Naive thymus-derived CD8-positive, alpha-beta T cell (primary cell): ENCODE measurements at regions not wholly inside any gene's neighbourhood (a gene's known extent, or its start where the extent isn't known, plus 50 kb on each side); places are given as distances from the start of the nearest gene placed in this dataset.

Experiments
- ATAC-seq, 2 donors: fragments of 150-1000 bp; cut with Tn5 transposase in 1 of 2; sonication (Bioruptor Pico), chemical (Tn5 transposase) in 1 of 2; 1 replicate in 1 of 2; 2 replicates in 1 of 2; pipeline ENCODE4 v1.10.0; 2021; ENCODE audit warnings: mild to moderate bottlenecking in 2 of 2, moderate library complexity in 2 of 2
- POLR2A ChIA-PET: fragments of 350-600 bp; sonication (Branson Sonifier 250); formaldehyde crosslinking; loops from one replicate; lab custom pipeline; 2021; ENCODE audit warnings: antibody characterized with exemption; lab: Charles Lee
- DNase-seq, 10 donors: peaks; one replicate each; pipeline versions ENCODE4 v3.0.0 to v3.0.0-alpha.2; 2020 to 2022
- H3K27ac Mint-ChIP-seq, 10 donors: one replicate each; pipeline ENCODE4 v1.8.0; 2020 to 2022; ENCODE audit warnings: mild to moderate bottlenecking in 10 of 10, mixed read lengths in 10 of 10, moderate library complexity in 4 of 10, inconsistent platforms in 1 of 10
- H3K27me3 Mint-ChIP-seq, 5 donors: one replicate each; pipeline ENCODE4 v1.8.0; 2021 to 2022; ENCODE audit warnings: mixed read lengths in 5 of 5
- H3K36me3 Mint-ChIP-seq, 3 donors: one replicate each; pipeline ENCODE4 v1.8.0; 2020 to 2022; ENCODE audit warnings: mixed read lengths in 3 of 3, mild to moderate bottlenecking in 2 of 3, inconsistent platforms in 1 of 3
- H3K4me1 Mint-ChIP-seq, 4 donors: one replicate each; pipeline ENCODE4 v1.8.0; 2021 to 2022; ENCODE audit warnings: mixed read lengths in 4 of 4
- H3K4me3 Mint-ChIP-seq, 10 donors: one replicate each; pipeline ENCODE4 v1.8.0; 2020 to 2022; ENCODE audit warnings: mild to moderate bottlenecking in 10 of 10, mixed read lengths in 10 of 10, moderate library complexity in 6 of 10, inconsistent platforms in 1 of 10
- H3K9me3 Mint-ChIP-seq, 9 donors: one replicate each; pipeline ENCODE4 v1.8.0; 2020 to 2022; ENCODE audit warnings: mixed read lengths in 9 of 9, mild to moderate bottlenecking in 3 of 9, inconsistent platforms in 1 of 9, moderate library complexity in 1 of 9

DNA sequence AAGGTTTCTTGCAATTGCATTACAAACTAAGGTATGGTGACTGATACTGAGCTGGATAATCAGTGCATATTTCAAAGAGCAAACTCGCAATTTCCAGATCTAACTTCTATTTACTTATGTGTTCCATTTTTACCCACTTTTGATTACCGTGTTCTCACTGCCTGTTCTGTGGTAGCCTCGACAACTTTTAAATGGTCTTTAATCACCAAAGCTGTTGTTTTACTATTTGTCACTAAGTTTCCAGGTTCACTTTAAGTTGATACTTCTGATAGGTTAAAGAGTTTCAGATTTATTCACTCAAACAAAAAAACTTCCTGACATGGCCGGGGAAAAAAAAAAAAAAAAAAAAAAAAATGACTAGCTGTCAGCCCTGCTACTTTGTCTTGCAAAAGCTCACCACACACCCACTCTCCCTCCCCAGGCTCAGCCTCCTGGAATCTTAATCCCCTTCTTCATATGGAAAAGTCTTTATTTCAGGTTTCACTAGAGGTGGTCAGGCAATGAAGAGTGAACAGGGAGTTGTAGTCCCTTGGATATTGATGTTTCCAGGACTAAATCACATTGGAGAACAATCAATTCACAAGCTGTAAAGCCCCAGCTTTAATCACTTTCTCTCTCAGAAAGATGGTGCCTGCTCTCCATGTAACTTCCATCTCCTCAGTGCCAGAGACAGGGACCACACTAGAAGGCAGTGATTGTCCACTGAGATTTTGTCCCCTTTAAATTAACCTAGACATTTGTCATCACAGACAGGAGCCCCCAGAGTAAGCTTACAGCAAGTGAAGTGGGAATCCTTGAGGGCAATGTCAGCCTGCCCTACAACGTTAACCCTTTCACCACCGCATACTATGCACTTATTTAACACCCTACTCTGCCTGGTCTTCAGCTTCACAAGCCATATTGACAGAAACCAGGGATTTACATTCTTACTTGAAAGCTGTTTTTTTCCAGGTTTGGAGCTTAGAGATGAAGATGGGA, 749.1 kb upstream of the SORCS1 start:
- no peak for DNase-seq
- peaks cover 7 to 23% (median 20%) of the 10 kb centered on the region in 5 donors for H3K27me3 Mint-ChIP-seq
- H3K4me1 Mint-ChIP-seq, result no peaks in the 10 kb centered on the region
- POLR2A ChIA-PET, result no interaction called here
- no peak for ATAC-seq
- H3K4me3 Mint-ChIP-seq, result no peak overlapping the region
- H3K9me3 Mint-ChIP-seq, result peaks cover 4 to 12% (median 7%) of the 10 kb centered on the region in 9 donors
- H3K27ac Mint-ChIP-seq, result no peak overlapping the region
- no peaks in the 10 kb centered on the region for H3K36me3 Mint-ChIP-seq

DNA sequence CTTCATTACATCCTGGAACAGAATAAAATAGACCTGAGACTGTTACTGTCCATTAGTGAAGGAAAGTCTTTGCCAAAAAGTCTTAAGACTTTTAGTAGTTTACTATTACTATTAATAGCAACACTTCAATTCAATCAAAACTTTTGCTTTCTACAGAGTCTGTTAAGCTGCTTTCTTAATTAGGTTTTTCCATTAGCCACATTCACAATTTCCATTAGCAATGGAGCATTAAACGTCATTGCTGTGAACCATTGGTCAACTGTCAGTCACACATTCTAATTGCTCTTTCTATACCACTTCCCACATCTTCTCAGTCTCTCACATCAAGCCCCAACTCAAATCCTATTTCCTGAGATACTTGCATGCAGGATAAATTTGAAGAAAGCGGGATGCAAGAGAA, 736.6 kb upstream of the SORCS1 start:
- DNase-seq (no peak), ATAC-seq (no peak)
- Mint-ChIP-seq H3K36me3 (no peaks in the 10 kb centered on the region), H3K27me3 (no peaks in the 10 kb centered on the region), H3K27ac (no peak overlapping the region), H3K9me3 (peaks cover 0 to 19% (median 5%) of the 10 kb centered on the region in 9 donors), H3K4me1 (no peaks in the 10 kb centered on the region), H3K4me3 (no peak overlapping the region)
- POLR2A ChIA-PET, result no interaction called here

DNA sequence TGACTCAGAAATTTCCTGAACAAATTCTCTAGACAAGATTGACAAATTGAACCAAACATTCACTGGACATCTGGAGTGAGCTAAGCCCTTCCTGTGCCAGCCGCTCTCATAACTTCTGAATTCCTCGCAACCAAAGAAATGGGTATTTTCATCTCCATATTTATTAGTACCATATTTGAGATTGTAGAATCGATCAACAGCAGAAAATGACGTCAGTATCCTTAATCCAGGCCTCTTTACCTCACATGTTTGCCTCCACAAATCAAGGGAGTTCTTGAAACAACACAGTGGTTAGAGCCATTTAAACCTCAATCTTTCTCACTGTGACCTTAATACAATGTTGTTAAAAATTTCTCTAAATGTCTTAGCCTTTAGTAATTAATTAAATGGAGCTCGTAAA, 735.6 kb upstream of the SORCS1 start:
- Mint-ChIP-seq H3K4me1 (no peaks in the 10 kb centered on the region), H3K9me3 (peaks cover 0 to 19% (median 5%) of the 10 kb centered on the region in 9 donors), H3K27ac (no peak overlapping the region), H3K4me3 (no peak overlapping the region), H3K36me3 (no peaks in the 10 kb centered on the region), H3K27me3 (no peaks in the 10 kb centered on the region)
- no peak for DNase-seq
- POLR2A ChIA-PET, result no interaction called here
- no peak for ATAC-seq

DNA sequence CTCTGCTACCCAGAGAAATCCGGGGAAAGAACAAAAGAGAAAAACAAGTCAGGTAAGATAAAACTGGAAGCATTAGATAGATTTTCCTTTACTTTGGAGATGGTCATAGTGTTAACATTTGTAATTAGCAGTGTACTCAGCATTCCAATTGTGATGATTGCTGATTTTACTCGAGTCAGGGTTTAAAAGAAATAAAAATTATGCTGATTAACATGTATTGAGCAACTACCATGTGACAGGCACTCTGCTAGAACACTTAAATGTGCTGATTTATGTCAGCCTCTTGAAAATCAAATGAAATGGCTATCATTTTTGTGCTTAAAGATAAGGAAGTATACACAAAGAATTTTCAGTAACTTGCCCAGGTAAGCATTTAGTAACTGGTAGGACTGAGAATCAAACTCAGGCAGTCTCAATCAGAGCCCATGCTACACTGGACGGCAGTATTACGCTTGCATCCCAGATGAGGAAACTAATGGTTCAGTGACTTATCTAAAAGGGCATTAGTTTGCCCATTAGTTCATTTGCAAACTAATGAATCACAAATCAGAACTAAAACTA, 735.1 kb upstream of the SORCS1 start:
- Mint-ChIP-seq H3K4me3 (no peak overlapping the region), H3K4me1 (no peaks in the 10 kb centered on the region), H3K27ac (no peak overlapping the region), H3K9me3 (peaks cover 0 to 19% (median 5%) of the 10 kb centered on the region in 9 donors), H3K27me3 (no peaks in the 10 kb centered on the region), H3K36me3 (no peaks in the 10 kb centered on the region)
- no peak for ATAC-seq
- POLR2A ChIA-PET, result no interaction called here
- no peak for DNase-seq

DNA sequence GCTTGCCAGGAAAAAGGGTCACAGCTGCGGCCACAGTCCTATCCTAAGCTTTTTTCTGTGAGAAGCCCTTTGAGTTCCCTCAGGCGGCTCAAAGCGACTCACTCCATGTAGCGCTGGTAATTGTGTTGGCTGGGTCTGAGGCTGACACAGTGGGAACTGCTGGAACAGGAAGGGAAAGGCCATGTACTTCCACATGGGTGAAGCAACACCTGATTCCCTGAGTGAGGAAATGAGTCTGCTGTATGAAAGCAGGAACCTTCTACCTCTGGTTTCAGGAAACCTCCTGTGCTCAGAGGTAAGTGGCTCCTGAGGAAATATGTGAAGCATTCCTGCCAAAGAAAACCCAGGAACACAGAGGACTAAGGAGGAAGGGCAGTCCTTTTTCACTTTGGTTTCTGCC, 734.6 kb upstream of the SORCS1 start:
- Mint-ChIP-seq H3K27ac (no peak overlapping the region), H3K36me3 (no peaks in the 10 kb centered on the region), H3K4me1 (no peaks in the 10 kb centered on the region), H3K4me3 (no peak overlapping the region), H3K9me3 (peaks cover 0 to 14% (median 4%) of the 10 kb centered on the region in 9 donors), H3K27me3 (no peaks in the 10 kb centered on the region)
- POLR2A ChIA-PET, result no interaction called here
- DNase-seq (no peak), ATAC-seq (no peak)

DNA sequence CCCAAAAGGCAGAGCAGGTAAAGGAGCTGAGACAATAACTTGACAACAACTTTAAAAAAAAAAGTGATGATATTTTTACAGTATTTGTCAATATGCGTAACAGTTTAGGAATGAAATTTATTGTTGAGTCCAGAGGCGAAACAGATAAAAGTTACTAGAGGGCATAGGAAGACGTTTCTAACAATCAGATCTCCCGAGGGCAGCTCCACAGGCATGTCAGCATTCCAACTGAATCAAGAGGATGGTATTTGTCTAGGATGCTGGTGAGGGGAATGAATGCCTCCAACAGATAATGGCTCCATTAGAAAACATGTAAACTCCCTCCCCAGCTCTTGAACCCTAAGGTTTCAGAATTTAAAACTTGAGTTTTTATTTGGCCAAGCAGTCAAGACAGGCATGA, 733.9 kb upstream of the SORCS1 start:
- no peak overlapping the region for H3K4me3 Mint-ChIP-seq
- ATAC-seq, result no peak
- POLR2A ChIA-PET, result no interaction called here
- no peaks in the 10 kb centered on the region for H3K36me3 Mint-ChIP-seq
- H3K27me3 Mint-ChIP-seq, result no peaks in the 10 kb centered on the region
- no peak for DNase-seq
- peaks cover 0 to 14% (median 5%) of the 10 kb centered on the region in 9 donors for H3K9me3 Mint-ChIP-seq
- no peaks in the 10 kb centered on the region for H3K4me1 Mint-ChIP-seq
- no peak overlapping the region for H3K27ac Mint-ChIP-seq

DNA sequence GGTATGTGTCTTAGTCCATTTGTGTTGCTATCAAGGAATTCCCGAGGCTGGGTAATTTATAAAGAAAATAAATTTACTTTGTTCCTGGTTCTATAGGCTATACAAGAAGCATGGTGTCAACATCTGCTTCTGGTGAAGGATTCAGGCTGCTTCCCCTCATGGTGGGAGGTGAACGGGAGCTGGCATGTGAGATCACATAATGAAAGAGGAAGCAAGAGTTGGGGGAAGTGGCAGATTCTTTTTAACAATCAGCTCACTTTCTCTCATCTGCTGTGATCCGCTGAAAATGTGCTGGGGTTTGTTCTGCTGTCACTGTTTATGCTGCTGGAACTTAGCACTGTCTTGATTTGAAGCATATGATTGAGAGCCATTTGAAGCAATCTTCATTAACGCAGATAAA, 730.0 kb upstream of the SORCS1 start:
- H3K27me3 Mint-ChIP-seq, result no peaks in the 10 kb centered on the region

DNA sequence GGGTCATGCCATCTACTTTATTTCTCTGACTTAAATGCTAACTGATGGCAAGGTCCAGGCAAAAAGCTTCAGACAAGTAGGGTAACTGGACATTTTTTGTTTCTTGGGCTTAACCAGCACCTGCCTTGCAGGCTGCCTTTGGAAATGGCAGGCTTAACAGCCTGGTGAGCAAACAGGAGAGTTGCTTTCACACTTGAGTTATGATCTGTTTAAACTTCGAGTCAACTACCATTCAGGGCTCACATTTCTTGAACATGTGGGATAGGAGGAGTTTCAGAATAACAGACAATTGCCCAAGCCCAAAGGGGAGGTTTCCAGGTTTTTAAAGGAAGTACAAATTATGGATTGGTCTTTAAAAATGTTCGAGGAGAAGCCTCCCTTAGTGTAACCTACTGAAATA, 724.6 kb upstream of the SORCS1 start:
- Mint-ChIP-seq H3K9me3 (peaks cover 4 to 37% (median 12%) of the 10 kb centered on the region in 9 donors), H3K36me3 (no peaks in the 10 kb centered on the region), H3K27me3 (no peaks in the 10 kb centered on the region), H3K4me3 (no peak overlapping the region), H3K4me1 (no peaks in the 10 kb centered on the region), H3K27ac (no peak overlapping the region)
- POLR2A ChIA-PET, result no interaction called here
- DNase-seq (no peak), ATAC-seq (no peak)

More for the DNA sequence above, 730.0 kb upstream of the SORCS1 start:
- Mint-ChIP-seq H3K9me3 (peaks cover 0 to 24% (median 6%) of the 10 kb centered on the region in 9 donors), H3K27ac (no peak overlapping the region), H3K36me3 (no peaks in the 10 kb centered on the region), H3K4me3 (no peak overlapping the region), H3K4me1 (no peaks in the 10 kb centered on the region)
- DNase-seq (no peak), ATAC-seq (no peak)
- POLR2A ChIA-PET, result no interaction called here

DNA sequence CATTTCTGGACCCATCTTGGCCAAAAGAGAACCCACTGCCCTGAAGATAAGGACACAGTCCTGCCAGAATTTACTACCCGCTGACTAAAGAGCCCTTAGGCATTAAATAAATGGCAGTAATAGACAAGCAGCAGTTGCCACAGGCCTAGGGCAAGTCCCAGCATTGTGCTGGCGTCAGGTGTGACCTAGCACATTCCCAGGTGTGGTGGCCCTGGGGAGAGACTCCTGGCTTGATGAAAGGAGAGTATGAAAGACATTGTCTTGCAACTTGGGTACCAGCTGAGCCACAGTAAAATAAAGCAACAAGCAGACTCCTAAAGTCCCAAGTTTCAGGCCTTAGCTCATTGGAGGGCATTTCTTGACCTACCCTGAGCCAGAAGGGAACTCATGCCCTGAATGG, 715.7 kb upstream of the SORCS1 start:
- Mint-ChIP-seq H3K27ac (no peak overlapping the region), H3K27me3 (no peaks in the 10 kb centered on the region), H3K4me3 (no peak overlapping the region), H3K4me1 (no peaks in the 10 kb centered on the region), H3K36me3 (peaks cover 0 to 3% (median 0%) of the 10 kb centered on the region in 3 donors), H3K9me3 (peaks cover 6 to 38% (median 26%) of the 10 kb centered on the region in 9 donors)
- DNase-seq (no peak), ATAC-seq (no peak)
- POLR2A ChIA-PET, result no interaction called here

DNA sequence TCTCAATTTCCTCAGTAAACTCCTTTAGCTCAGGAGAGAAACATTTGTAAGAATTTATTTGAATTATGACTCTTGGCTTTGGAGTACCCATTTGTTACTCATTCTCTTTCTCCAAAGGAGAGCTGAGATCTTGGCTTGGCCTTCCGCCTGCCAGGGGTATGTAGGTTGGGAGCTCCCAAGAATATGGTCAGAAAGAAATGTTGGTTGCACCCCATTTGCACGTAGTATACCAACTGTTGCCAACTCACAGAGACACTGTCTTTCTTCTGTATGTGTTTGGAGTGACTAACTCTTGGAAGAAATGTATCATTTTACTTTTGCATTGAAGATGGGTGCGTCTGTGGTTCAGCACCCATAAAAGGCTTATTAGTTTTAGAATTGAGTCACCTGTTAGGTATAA, 708.5 kb upstream of the SORCS1 start:
- Mint-ChIP-seq H3K27me3 (no peaks in the 10 kb centered on the region), H3K4me3 (no peak overlapping the region), H3K36me3 (peaks cover 0 to 3% (median 0%) of the 10 kb centered on the region in 3 donors), H3K9me3 (peaks cover 0 to 18% (median 9%) of the 10 kb centered on the region in 9 donors), H3K4me1 (no peaks in the 10 kb centered on the region), H3K27ac (no peak overlapping the region)
- POLR2A ChIA-PET, result no interaction called here
- DNase-seq (no peak), ATAC-seq (no peak)

DNA sequence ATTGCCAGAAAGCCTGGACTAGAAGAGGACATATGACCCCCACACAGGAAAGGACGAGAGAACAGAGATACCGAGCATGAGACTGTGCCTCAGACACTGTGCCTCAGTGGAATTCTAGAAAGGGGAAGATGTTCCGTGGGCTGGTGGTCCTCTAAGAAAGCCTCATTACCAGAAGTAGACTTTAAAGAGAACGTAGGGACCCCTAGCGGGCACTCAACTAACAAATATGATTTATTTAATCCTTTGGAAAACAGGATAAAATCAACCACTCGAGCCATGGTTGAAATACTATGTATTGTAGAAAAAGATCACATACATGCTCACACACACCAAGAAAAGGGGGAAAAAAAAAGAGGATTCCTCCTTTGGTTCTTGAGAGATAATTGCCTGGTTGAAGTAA, 701.2 kb upstream of the SORCS1 start:
- POLR2A ChIA-PET, result no interaction called here
- DNase-seq, result no peak
- Mint-ChIP-seq H3K36me3 (no peaks in the 10 kb centered on the region), H3K9me3 (peaks cover 0 to 7% (median 0%) of the 10 kb centered on the region in 9 donors), H3K4me3 (no peak overlapping the region), H3K4me1 (no peaks in the 10 kb centered on the region), H3K27ac (no peak overlapping the region), H3K27me3 (no peaks in the 10 kb centered on the region)
- ATAC-seq, result no peak

DNA sequence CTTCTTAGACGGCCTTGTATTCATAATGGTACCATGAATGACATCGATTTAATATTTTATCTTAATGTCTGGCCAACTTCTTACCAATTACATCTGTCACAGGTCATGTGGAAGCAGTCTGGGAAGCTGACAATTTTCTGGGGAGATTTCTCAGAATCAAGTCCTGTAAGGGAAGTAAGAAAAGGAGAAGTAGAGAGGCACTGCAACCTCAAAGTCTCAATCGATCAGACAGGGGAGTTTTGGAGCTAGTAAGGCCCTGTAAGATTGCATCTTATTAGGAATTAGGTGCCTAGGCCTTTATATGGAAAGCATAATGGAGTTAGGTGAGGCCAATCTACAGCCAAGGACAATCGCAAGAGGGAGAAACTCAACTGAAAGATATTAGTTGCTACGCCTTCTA, 694.6 kb upstream of the SORCS1 start:
- H3K4me1 Mint-ChIP-seq, result no peaks in the 10 kb centered on the region
- H3K9me3 Mint-ChIP-seq, result peaks cover 0 to 10% (median 0%) of the 10 kb centered on the region in 9 donors

DNA sequence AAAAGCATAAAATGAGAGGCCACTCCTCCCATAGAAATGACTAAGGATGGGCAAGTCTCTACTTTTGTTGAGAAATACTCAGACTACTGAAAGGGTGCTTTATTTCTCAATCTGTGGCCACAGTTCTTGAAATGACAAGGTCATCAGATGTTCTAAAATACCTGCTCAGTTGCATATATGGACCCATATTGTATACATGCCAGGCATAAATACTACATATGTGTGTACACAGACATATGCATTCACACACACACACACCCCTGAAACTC, 691.5 kb upstream of the SORCS1 start:
- no peaks in the 10 kb centered on the region for H3K27me3 Mint-ChIP-seq
- H3K4me1 Mint-ChIP-seq, result no peaks in the 10 kb centered on the region
- DNase-seq, result no peak
- no peaks in the 10 kb centered on the region for H3K36me3 Mint-ChIP-seq
- POLR2A ChIA-PET, result no interaction called here
- no peak overlapping the region for H3K4me3 Mint-ChIP-seq
- H3K27ac Mint-ChIP-seq, result no peak overlapping the region
- no peak for ATAC-seq
- peaks cover 0 to 10% (median 4%) of the 10 kb centered on the region in 9 donors for H3K9me3 Mint-ChIP-seq

More for the DNA sequence above, 694.6 kb upstream of the SORCS1 start:
- DNase-seq (no peak), ATAC-seq (no peak)
- Mint-ChIP-seq H3K27ac (no peak overlapping the region), H3K36me3 (no peaks in the 10 kb centered on the region), H3K27me3 (no peaks in the 10 kb centered on the region), H3K4me3 (no peak overlapping the region)
- POLR2A ChIA-PET, result no interaction called here
